Stimulated activated CD8-positive, alpha-beta memory T cell treated with anti-CD3 and anti-CD28 coated beads, Interleukin-15, amount 100 ng/mL, for 4 hours (primary cell): ENCODE measurements at regions not wholly inside any gene's neighbourhood (a gene's known extent, or its start where the extent isn't known, plus 50 kb on each side); places are given as distances from the start of the nearest gene placed in this dataset.
"Not testable (repeated sequence)": the region's sequence is repeated elsewhere in the genome, so short reads cannot be mapped to it uniquely, and the experiment has no call there.

Experiments used
- DNase-seq, 2 donors: peaks; one replicate each; pipeline ENCODE4 v3.0.0-alpha.2; 2020; ENCODE audit warnings: low read depth in 2 of 2

DNA sequence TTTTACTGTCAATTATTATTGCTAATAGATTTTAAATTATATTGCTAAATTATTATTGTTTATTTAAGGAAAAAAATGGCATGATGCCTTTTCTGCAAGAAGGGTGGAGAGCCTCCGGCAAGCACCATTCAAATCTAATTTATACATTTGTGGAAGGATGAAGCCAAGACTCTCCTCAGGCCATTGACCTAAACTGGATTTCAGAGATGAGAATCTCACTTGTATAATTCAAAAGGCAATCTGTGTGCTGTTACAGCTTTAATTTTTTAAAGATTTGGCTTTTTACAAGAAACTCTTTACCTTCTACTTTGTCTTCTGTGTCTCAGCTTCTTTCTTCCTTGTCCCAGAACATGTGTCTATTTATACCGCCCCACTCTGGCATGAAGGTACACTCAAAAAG, 722.5 kb downstream of the ETS1 start:
- DNase-seq: no peak

DNA sequence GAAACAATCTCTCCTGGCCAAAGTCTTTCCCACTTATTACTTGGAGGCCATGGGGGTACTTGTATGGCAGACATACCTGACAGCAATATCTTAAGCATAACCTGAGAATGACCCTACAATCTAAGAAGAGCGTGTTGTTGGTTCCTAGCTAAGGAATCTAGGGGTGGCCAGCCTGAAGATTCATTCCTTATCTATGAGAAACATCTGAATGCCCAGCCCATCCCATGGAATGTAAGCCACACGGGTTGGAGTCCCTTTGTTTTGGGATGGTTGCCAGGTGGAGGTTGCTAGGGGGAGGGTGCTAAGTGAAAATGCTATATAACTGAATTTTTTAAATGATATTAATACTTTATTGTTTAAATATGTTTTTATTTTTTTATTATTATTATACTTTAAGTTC, 725.0 kb downstream of the ETS1 start:
- DNase-seq: no peak

DNA sequence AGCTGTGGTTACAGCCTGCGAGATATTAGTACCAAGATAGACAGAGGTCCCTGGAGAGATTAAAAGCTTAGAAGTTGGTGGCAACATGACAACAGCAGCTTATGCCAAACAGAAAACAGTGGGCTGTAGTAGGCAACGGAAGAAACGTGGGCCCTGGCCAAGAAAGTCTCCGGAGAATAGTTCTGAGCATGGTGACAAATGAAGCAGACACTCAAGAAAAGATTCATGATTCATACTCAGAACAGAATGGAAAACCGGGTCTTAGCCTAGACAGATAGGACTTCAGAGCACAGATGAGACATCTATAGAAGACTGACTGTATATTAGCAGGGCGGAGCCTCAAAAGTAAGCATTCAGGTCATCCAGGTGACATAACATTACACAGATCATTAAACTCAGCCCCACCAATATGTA, 727.4 kb downstream of the ETS1 start:
- DNase-seq: no peak

DNA sequence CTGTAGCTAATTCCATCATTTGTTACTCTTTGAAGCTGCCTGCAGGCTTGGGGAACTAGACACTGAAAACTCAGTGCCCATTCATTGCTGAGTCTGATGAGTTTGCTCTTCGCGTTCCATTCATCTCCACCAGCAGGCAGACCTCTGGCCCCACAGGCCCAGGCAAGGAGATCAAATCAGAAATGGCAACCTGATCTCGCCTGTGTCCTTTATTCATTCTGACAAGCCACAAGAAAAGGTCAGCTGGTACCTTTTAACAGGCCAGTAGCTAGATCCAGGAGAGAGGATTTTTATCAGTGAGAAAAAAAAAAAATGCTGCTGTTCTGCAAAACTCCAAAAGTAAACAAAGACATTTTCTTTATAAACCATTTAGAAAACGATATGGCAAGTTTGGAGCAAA, 742.5 kb downstream of the ETS1 start:
- DNase-seq: no peak

- no peak for DNase-seq
Observed at GRCh38 chr11:127843483-127844396, 743.6 kb downstream of the ETS1 start.

DNA sequence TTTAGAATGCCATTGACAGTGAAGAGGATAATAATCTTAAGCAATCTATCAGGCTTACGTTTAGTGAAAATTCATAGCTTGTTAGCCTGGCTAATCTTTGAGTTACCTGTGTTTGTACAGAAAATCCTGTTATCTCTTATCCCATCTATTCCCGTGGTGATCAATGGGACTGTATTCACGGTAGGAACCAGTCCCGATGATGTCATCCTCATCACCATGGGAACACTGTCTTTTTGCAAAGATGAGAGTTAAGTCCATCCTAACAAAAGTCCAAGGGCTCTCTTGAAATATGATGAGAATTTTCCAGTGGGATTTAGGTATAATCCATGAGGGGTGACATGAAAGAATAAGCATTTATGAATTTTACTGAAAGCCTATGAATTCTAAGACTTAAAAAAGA, 762.2 kb downstream of the ETS1 start:
- DNase-seq: no peak

DNA sequence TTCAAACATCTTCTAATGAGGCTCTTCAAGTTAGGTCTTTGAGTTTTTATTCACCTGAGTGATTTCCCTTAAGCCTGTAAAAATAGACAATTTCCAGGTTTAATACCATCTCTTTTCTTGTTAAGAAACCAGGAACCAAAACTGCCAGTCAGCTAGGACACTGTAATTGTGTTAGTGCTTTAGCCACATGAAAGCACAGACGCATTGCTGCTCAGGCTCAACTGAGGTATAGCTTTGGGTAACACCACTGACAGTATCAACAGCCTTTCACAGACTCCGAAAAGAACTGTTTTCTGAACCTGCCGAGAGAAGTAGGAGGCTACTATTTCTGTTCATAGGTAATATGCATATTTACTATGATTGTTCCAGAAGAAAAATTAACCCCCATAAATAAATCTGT, 768.7 kb downstream of the ETS1 start:
- no peak for DNase-seq

- no peak for DNase-seq
Observed at GRCh38 chr11:127816962-127817361, 770.4 kb downstream of the ETS1 start.

- DNase-seq: no peak
Observed at GRCh38 chr11:127815331-127815730, 772.0 kb downstream of the ETS1 start.

DNA sequence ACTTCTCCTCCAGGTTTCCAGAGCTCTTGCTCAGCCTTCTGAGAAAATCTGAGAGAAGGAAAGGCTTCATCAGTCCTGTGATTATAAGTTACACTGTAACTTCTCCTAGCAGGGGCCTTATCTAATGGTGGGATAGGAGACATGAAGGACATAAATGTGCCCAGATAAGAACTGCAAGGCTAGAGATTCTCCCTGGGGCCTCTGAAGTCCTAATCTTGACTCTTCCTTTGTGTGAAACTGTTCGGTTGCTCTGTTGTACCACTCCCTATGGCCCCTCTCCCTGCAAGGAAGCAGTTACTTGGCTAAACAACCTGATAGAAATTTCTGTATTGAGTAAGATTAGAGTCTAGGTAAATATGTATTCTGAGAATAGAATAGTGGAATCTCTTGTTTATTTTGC, 780.9 kb downstream of the ETS1 start:
- DNase-seq: no peak

DNA sequence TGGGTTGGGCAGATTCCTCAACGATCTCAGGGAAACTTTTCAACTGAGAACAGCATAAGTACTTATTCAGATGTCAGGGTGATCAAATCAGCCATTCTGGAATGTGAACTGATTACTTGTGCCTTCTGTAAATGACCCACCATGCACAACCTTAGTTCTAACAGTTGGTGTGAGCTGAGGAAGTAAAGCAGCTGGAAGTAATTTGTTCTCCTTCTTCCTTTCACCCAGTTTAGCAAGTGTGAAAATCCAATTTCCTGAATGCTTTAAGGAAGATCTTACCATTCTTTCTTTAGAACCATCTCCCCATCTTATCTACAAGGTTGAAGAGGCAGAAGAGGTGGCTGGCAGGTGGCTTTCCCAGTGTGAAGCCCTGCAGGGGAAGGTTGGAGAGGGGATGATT, 781.6 kb downstream of the ETS1 start:
- no peak for DNase-seq

GRCh38 chr11:127804747-127805400, 782.5 kb downstream of the ETS1 start:
- no peak for DNase-seq

- no peak for DNase-seq
Observed at GRCh38 chr11:127803755-127804154, 783.6 kb downstream of the ETS1 start.

GRCh38 chr11:127800989-127801688, 786.2 kb downstream of the ETS1 start:
- no peak for DNase-seq

- DNase-seq: no peak
Observed at GRCh38 chr11:127795326-127795725, 792.0 kb downstream of the ETS1 start.

DNA sequence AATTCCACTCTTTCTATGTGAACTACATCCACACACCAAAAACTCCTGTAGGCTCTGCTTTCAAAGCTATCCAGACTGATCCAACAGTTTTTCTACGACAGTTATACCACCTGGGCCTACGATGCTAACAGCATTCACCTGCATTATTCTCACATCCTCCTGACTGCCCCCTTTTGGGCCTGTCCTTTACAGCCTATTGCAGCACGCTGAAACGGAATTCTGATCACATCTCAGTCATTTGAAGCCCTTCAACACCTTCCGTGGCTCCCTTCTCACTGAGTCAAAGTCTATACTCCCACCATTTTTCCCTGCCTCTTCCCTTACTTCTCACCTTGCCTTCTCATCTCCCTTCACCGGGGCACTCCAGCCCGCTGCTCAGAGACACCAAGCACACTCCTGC, 791.3 kb upstream of the KIRREL3 start:
- DNase-seq: no peak

DNA sequence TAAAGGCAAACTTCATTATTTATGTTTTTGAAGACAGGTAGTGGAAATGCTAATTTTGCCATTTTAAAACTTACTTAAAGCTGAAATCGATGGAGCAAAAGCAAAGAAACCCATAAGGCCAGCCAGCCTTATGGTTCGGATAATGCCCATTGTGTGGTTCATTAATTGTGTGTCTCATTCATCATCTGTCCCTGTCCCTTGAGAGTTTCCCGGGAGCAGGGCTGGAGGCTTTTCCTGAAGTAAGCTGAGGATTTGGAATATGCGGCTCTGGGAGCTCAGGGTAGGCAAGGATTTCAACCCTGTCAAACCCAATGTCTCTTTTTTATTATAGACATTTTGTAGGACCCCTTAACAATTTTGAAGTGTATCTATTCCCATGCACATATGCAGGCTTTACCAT, 790.0 kb upstream of the KIRREL3 start:
- DNase-seq: no peak

DNA sequence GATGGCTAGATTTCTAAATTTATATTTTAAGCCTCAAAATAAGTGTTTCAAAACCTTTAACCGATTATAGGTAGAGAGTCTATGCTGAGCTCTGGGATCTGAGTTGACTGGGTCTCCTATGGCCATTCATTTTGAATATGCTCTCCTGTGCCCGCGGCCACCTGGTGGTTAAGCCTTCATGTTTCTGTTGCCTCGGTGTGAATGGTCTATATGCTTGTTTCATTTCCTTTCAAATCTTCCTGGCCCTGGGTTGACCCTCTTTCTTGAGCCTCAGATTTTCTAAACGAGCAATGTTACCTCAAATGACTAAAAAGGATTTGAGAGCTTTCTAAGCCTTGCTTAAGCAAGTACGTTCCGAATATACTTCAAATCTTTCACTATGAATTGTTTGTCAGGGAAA, 789.4 kb upstream of the KIRREL3 start:
- DNase-seq: no peak

- DNase-seq: not testable (repeated sequence)
Observed at GRCh38 chr11:127772938-127773337, 772.4 kb upstream of the KIRREL3 start.

DNA sequence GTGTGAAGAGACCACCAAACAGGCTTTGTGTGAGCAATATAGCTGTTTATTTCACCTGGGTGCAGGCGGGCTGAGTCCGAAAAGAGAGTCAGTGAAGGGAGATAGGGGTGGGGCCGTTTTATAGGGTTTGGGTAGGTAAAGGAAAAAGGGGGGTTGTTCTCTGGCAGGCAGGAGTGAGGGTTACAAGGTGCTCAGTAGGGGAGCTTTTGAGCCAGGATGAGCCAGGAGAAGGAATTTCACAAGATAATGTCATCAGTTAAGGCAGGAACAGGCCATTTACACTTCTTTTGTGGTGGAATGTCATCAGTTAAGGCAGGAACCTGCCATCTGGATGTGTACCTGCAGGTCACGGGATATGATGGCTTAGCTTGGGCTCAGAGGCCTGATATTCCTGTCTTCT, 768.4 kb upstream of the KIRREL3 start:
- not testable (repeated sequence) for DNase-seq

- no peak for DNase-seq
Observed at GRCh38 chr11:127766734-127767133, 766.2 kb upstream of the KIRREL3 start.

DNA sequence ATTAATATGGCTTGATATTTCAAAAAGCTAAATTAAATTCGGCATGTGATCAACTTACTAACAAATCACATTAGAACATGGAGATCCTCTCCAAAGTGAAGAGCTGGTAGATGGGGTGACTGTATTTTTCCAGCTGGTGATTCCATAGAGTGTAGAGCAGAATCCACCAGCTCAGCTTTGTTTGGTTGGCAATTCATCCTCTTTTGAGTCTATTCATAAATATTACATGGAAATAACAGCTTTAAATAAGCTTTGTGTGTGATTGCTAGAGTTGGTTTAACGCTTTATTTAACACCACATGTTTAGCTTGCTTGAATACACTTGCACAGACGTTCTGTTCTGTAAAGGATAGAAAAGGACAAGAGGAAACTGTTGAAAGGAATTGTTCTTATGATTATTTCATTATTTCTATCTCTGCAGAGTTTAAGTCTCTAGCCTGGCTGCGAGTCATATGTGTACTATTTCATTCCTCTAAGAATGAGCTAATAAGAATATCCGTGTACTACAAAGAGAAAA, 738.3 kb upstream of the KIRREL3 start:
- no peak for DNase-seq
